Neuronal stem cell (in vitro differentiated cells): ENCODE measurements at regions not wholly inside any gene's neighbourhood (a gene's known extent, or its start where the extent isn't known, plus 50 kb on each side); places are given as distances from the start of the nearest gene placed in this dataset.
"Not testable (repeated sequence)": the region's sequence is repeated elsewhere in the genome, so short reads cannot be mapped to it uniquely, and the experiment has no call there.

ENCODE experiments used
- DNase-seq: peaks from one replicate; pipeline ENCODE4 v3.0.0-alpha.2; 2013; ENCODE audit warnings: low spot score
- H2AFZ ChIP-seq: one replicate; pipeline ENCODE4 v1.6.1; 2013; ENCODE audit warnings: mild to moderate bottlenecking, low read length, inconsistent platforms
- H2AK5ac ChIP-seq: 2 replicates; pipeline ENCODE4 v1.6.1; 2013; ENCODE audit warnings: low read depth, mild to moderate bottlenecking, inconsistent platforms, low read length, moderate library complexity, mixed read lengths
- H2BK120ac ChIP-seq: 2 replicates; pipeline ENCODE4 v1.6.1; 2013; ENCODE audit warnings: low read depth, mild to moderate bottlenecking, inconsistent platforms, low read length, moderate library complexity, mixed read lengths
- H2BK12ac ChIP-seq: one replicate; pipeline ENCODE4 v1.6.1; 2013; ENCODE audit warnings: low read length, inconsistent platforms
- H2BK15ac ChIP-seq: 2 replicates; pipeline ENCODE4 v1.6.1; 2013; ENCODE audit warnings: mild to moderate bottlenecking, low read length, inconsistent platforms, mixed read lengths
- H2BK5ac ChIP-seq: one replicate; pipeline ENCODE4 v1.6.1; 2013; ENCODE audit warnings: inconsistent platforms, mild to moderate bottlenecking, low read length, moderate library complexity
- H3K14ac ChIP-seq: one replicate; pipeline ENCODE4 v1.6.1; 2013; ENCODE audit warnings: low read length, inconsistent platforms
- H3K18ac ChIP-seq: 2 replicates; pipeline ENCODE4 v1.6.1; 2013; ENCODE audit warnings: low read length, inconsistent platforms
- H3K23ac ChIP-seq: 2 replicates; pipeline ENCODE4 v1.6.1; 2013; ENCODE audit warnings: low read depth, mild to moderate bottlenecking, mixed read lengths, low read length, inconsistent platforms; ENCODE audit not compliant: poor library complexity
- H3K27ac ChIP-seq: replicated peaks from 3 replicates; pipeline ENCODE4 v1.5.1; 2013; ENCODE audit warnings: low read length, inconsistent platforms
- H3K27me3 ChIP-seq, 3 experiments: 2 replicates each; pipeline ENCODE4 v1.6.1; 2013; ENCODE audit warnings: low read length in 3 of 3, mild to moderate bottlenecking in 2 of 3, inconsistent platforms in 1 of 3, low read depth in 1 of 3, mixed read lengths in 1 of 3, moderate library complexity in 1 of 3; ENCODE audit not compliant: control insufficient read depth in 3 of 3, insufficient read depth in 3 of 3
- H3K36me3 ChIP-seq, 2 donors: replicated peaks in 1 of 2; 2 replicates each; pipeline ENCODE4 v1.6.1; 2013; ENCODE audit warnings: low read length in 2 of 2; ENCODE audit not compliant: control insufficient read depth in 2 of 2, insufficient read depth in 2 of 2
- H3K4ac ChIP-seq: 2 replicates; pipeline ENCODE4 v1.6.1; 2013; ENCODE audit warnings: inconsistent platforms, mild to moderate bottlenecking, low read length, moderate library complexity
- H3K4me1 ChIP-seq, 2 donors: 1 replicate in 1 of 2; 2 replicates in 1 of 2; pipeline ENCODE4 v1.6.1; 2013; ENCODE audit warnings: low read length in 2 of 2, low read depth in 1 of 2; ENCODE audit not compliant: control insufficient read depth in 2 of 2, insufficient read depth in 1 of 2
- H3K4me2 ChIP-seq: one replicate; pipeline ENCODE4 v1.6.1; 2013; ENCODE audit warnings: mild to moderate bottlenecking, low read length, inconsistent platforms; ENCODE audit not compliant: insufficient read depth, poor library complexity, severe bottlenecking
- H3K4me3 ChIP-seq, 2 donors: 2 replicates each; pipeline ENCODE4 v1.5.1; 2013; ENCODE audit warnings: low read length in 2 of 2, mild to moderate bottlenecking in 2 of 2, inconsistent platforms in 1 of 2, moderate library complexity in 1 of 2
- H3K79me1 ChIP-seq: one replicate; pipeline ENCODE4 v1.6.1; 2013; ENCODE audit warnings: low read depth, mild to moderate bottlenecking, inconsistent platforms, low read length, moderate library complexity
- H3K9ac ChIP-seq: one replicate; pipeline ENCODE4 v1.6.1; 2013; ENCODE audit warnings: mild to moderate bottlenecking, low read depth, low read length, inconsistent platforms; ENCODE audit not compliant: poor library complexity
- H3K9me3 ChIP-seq, 2 donors: replicated peaks in 1 of 2; 2 replicates each; pipeline versions ENCODE3 to v1.6.1; 2013; ENCODE audit warnings: low read length in 2 of 2, mild to moderate bottlenecking in 2 of 2, inconsistent platforms in 1 of 2, low read depth in 1 of 2, mixed read lengths in 1 of 2, moderate library complexity in 1 of 2; ENCODE audit not compliant: control insufficient read depth in 2 of 2, insufficient read depth in 1 of 2
- H4K8ac ChIP-seq: one replicate; pipeline ENCODE4 v1.6.1; 2013; ENCODE audit warnings: low read depth, mild to moderate bottlenecking, inconsistent platforms, low read length, moderate library complexity
- H4K91ac ChIP-seq: one replicate; pipeline ENCODE4 v1.6.1; 2013; ENCODE audit warnings: low read length, low read depth, mild to moderate bottlenecking, inconsistent platforms; ENCODE audit not compliant: poor library complexity
- WGBS, 2 donors: extraction: QIAGEN DNeasy Blood & Tissue Kit; methylation state at CpG; one replicate each; pipeline ENCODE4 v1.1.7; 2013; ENCODE audit warnings: missing lambda C conversion rate in 2 of 2, mixed read lengths in 1 of 2; ENCODE audit not compliant: insufficient read length in 2 of 2, insufficient replicate concordance in 1 of 2; ENCODE audit errors: extremely low coverage in 2 of 2; 5-methylcytosine and 5-hydroxymethylcytosine counted together

GRCh38 chr1:120593648-120594047 is 130.1 kb upstream of the NBPF26 start:
- not testable (repeated sequence) for H3K79me1 ChIP-seq, H2BK15ac ChIP-seq, H3K4ac ChIP-seq, H3K27me3 ChIP-seq, H4K91ac ChIP-seq, H3K14ac ChIP-seq, H2AK5ac ChIP-seq, H2BK12ac ChIP-seq, H2BK5ac ChIP-seq, H3K27ac ChIP-seq, H3K18ac ChIP-seq, H3K23ac ChIP-seq, H2BK120ac ChIP-seq, H3K4me1 ChIP-seq, H4K8ac ChIP-seq, H2AFZ ChIP-seq, H3K9me3 ChIP-seq, DNase-seq, H3K4me3 ChIP-seq, H3K36me3 ChIP-seq, H3K9ac ChIP-seq, H3K4me2 ChIP-seq
- no CpG with 5 or more reads among the region's 2 CpGs for WGBS, 2 donors

- H4K91ac ChIP-seq, H3K23ac ChIP-seq, H3K4me1 ChIP-seq, H2BK120ac ChIP-seq, H2BK15ac ChIP-seq, H4K8ac ChIP-seq, H2AFZ ChIP-seq, H3K4me2 ChIP-seq, H2AK5ac ChIP-seq, H3K27me3 ChIP-seq, H2BK12ac ChIP-seq, H2BK5ac ChIP-seq, DNase-seq, H3K9me3 ChIP-seq, H3K4ac ChIP-seq, H3K18ac ChIP-seq, H3K36me3 ChIP-seq, H3K14ac ChIP-seq, H3K4me3 ChIP-seq, H3K27ac ChIP-seq, H3K79me1 ChIP-seq, H3K9ac ChIP-seq: not testable (repeated sequence)
- WGBS, 2 donors, result no CpG with 5 or more reads among the region's 4 CpGs
Observed at GRCh38 chr1:120598331-120598951, 125.3 kb upstream of the NBPF26 start.

- H3K4me1 ChIP-seq, DNase-seq, H4K8ac ChIP-seq, H3K9ac ChIP-seq, H2BK120ac ChIP-seq, H2BK15ac ChIP-seq, H3K9me3 ChIP-seq, H3K4me2 ChIP-seq, H2AFZ ChIP-seq, H2BK12ac ChIP-seq, H3K18ac ChIP-seq, H2AK5ac ChIP-seq, H3K23ac ChIP-seq, H3K4ac ChIP-seq, H3K36me3 ChIP-seq, H3K14ac ChIP-seq, H4K91ac ChIP-seq, H3K79me1 ChIP-seq, H3K4me3 ChIP-seq, H3K27ac ChIP-seq, H3K27me3 ChIP-seq, H2BK5ac ChIP-seq: not testable (repeated sequence)
- WGBS, 2 donors, result no CpG with 5 or more reads among the region's 3 CpGs
Observed at GRCh38 chr1:120599511-120599910, 124.2 kb upstream of the NBPF26 start.

- not testable (repeated sequence) for H2BK15ac ChIP-seq, H4K8ac ChIP-seq, H2AK5ac ChIP-seq, H3K23ac ChIP-seq, H2BK12ac ChIP-seq, H3K27ac ChIP-seq, H3K14ac ChIP-seq, H3K4me1 ChIP-seq, DNase-seq, H4K91ac ChIP-seq, H3K4ac ChIP-seq, H2BK120ac ChIP-seq, H3K79me1 ChIP-seq, H2AFZ ChIP-seq, H3K9me3 ChIP-seq, H2BK5ac ChIP-seq, H3K4me3 ChIP-seq, H3K27me3 ChIP-seq, H3K18ac ChIP-seq, H3K36me3 ChIP-seq, H3K4me2 ChIP-seq, H3K9ac ChIP-seq
- no CpG with 5 or more reads among the region's 3 CpGs for WGBS, 2 donors
Observed at GRCh38 chr1:120600442-120601041, 123.2 kb upstream of the NBPF26 start.
